OCI-LY1 (cell line): ENCODE measurements at regions not wholly inside any gene's neighbourhood (a gene's known extent, or its start where the extent isn't known, plus 50 kb on each side); places are given as distances from the start of the nearest gene placed in this dataset.

ENCODE experiments used
- CTCF ChIP-seq: fragments of 200-600 bp; sonication (generic), shearing (Covaris generic); IDR thresholded peaks from 2 replicates; pipeline ENCODE4 v1.5.1; 2017; ENCODE audit warnings: mild to moderate bottlenecking, antibody characterized with exemption, low read length, moderate library complexity, mixed read lengths
- EZH2 ChIP-seq: fragments of 200-600 bp; sonication (generic), shearing (Covaris generic); IDR thresholded peaks from 2 replicates; pipeline ENCODE4 v1.8.0; 2017; ENCODE audit warnings: borderline replicate concordance, mixed run types, mild to moderate bottlenecking, antibody characterized with exemption, low read length, moderate library complexity, mixed read lengths

- TF ChIP-seq CTCF: no peak
- TF ChIP-seq EZH2: no peak
Measured at GRCh38 chr1:168414914-168415313, 128.9 kb downstream of the XCL2 start.
